Fibroblast of skin of back (primary cell): ENCODE measurements at regions not wholly inside any gene's neighbourhood (a gene's known extent, or its start where the extent isn't known, plus 50 kb on each side); places are given as distances from the start of the nearest gene placed in this dataset.

ENCODE experiments used
- DNase-seq: peaks from one replicate; pipeline ENCODE4 v3.0.0-alpha.2; 2013

DNA sequence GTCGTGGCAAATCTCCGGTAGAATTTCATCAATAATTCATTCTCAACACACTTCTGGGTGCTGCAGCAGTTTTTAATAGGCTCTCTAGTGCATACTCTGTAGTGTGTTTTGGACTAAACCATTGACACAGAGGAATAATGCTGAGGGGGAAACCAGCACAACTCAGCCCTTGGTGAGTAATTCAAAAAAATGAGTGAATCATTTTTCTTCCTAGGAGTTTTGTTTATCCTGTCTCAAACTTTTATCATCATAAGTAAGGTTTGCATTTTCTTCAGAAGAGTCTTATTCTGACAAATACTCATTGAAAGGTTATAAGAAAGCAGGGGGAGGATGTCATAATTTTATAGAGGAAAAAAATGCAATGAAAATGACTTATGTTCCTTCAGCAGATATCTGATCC, 2542.7 kb downstream of the PCDH7 start:
- peak; percentile 78 for DNase-seq

DNA sequence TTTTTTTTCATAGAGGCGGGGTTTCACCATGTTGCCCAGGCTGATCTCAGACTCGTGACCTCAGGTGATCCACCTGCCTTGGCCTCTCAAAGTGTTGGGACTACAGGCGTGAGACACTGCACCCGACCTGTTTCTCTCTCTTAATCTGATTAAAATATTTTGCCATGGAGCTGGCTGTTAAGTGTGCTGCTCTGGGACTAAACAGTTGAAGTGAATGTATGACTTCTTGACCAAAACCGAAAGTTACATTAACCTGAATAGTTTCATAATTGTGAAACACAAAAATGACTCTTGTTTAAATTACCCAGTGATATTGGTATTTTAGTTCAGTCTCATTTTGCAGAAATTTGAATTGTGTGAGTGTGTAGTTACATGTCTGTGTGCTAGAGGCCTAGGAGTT, 2548.6 kb downstream of the PCDH7 start:
- no peak for DNase-seq

DNA sequence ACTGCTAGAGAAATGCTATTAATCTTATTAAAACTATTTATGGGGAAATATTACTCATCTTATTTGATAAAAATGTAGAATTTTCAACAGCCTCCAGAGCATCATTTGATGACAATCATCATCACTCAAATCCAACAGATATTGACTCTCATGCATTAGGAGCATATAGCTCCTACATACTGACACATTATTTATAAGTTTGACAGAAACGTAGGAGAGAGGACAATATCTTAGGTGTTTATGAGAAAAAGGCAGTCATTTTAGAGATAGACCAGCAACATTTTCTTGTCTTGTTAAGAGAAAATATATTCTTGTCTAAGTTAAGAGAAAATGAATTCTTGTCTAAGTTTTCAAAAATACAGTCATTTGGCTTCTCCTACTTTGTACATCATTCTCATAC, 2550.2 kb downstream of the PCDH7 start:
- DNase-seq, result no peak

DNA sequence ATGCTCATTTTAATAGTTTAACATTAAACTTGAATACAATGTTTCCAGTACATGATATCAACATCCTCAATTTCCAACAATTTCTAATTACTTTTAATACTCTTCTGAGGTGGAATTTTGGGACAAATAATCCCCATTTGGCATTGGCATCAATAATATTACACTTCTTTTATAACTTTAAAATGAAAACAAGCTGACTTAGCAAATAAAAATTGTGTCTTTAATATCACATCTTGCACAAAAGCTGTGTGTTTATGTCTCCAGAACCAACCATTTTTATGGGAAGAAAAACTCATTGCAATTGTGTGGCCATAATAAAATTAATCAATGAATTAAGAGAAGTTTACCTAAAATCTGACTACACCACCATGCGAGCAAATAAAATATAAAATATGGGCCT, 2552.6 kb downstream of the PCDH7 start:
- no peak for DNase-seq

DNA sequence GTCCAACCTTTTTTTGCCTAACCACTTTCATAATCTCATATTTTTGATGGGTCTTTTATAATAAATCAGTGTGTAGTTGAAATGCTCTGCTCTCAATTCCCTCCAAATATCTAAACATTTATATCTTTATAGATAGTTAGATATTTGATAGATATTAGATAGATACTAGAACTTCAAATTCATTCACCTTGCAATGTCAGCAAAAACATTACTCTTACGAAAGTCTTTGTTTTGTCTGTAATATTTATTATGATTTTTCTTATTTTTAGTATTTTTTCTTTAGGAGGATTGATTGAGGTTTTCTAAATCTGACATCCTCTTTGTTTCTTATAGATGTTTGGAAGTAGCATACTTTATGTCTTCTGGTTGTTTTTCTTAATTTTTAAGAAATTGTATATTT, 2563.6 kb downstream of the PCDH7 start:
- no peak for DNase-seq

DNA sequence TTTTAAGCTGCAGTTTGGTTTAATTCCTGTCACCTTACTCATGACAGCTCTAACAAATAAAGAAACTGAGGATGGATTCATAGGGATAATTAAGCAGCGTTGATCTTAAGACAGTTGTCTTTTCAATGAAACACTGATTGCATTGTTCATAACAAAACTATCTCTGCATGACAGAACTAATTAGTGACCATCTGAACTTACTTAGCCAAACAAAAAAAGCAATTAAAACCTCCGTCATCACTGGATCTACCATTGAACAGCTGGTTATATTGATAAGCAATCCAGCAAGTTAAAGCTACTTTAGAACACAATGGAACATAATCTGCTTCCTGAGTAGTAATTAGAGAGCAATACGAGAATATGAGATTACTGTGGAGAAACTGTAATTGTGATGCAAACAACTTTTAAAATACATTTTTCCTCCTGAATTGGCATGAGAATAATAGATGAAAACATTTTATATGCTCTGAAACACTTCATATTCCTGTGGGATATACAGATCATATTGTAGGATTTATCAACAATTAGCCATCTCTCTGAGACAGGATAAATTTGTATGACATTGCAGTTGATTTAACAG, 2576.8 kb downstream of the PCDH7 start:
- DNase-seq, result no peak

DNA sequence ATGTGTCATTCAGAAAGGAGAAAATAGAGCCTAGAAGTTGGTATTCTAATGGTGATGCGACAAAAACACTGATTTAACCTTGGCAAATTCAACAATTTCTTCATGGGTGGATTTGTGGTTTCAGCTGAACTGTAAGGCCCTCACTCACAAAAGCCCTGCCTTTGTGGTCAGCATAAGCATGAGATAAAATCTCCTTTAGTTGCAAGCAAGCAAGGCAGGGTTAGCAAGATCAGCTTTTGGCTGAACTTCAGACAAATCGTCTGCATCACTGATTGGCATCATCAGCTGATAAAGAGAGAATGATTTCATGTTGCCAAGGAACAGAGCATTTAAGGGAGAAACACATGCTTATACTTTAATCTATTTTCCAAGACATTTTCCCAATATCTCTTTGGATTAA, 2582.2 kb downstream of the PCDH7 start:
- DNase-seq, result no peak

DNA sequence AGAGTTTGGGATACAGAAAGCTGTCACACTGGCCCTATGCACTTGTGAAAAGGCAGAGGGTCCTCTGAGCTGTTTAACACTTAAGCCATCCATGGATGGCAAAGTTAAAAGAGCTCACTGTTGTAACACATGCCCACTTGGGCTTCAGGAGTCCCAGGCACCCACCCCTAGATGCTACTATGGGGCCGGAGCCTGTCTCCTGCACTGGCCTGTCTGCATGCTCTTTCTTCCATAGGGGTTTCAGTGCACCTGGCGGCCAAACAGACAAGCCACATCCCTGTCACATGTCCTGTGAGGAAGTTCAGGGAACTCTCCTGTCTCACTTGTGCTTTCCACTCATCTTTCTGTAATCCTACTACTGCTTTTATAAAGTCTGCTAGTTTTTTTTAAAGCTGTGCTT, 2586.0 kb downstream of the PCDH7 start:
- DNase-seq, result no peak

DNA sequence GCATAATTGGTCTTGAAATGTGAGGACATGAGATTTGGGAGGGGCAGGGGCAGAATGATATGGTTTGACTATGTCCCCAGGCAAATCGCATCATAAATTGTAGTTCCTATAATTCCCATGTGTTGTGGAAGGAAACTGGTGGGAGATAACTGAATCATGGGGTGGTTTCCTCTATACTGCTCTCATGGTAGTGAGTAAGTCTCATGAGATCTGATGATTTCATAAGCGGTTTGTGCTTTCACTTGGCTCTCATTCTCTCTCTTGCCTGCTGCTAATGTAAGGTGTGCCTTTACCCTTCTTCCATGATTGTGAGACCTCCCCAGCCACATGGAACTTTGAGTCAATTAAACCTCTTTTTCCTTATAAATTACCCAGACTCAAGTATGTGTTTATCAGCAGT, 2595.9 kb downstream of the PCDH7 start:
- no peak for DNase-seq

DNA sequence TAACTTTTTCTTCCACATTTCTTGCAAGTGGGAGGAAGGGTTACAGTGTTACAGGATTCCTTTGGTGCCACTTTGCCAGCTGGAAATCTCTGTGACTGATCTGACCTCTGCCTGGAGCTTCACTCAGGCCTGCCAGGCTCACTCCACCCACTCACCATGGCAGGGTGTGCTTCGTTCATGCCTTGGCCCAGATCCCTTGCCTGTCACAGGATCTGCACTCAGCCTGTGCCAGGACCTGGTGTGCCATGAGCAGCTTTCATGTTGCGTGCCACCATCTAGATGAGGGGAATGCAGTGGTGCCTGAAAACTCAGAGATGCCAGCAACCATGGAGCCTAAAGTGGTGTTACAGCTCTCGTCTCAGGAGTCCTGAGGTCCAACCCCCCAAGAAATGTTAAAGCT, 2596.4 kb downstream of the PCDH7 start:
- DNase-seq, result no peak

DNA sequence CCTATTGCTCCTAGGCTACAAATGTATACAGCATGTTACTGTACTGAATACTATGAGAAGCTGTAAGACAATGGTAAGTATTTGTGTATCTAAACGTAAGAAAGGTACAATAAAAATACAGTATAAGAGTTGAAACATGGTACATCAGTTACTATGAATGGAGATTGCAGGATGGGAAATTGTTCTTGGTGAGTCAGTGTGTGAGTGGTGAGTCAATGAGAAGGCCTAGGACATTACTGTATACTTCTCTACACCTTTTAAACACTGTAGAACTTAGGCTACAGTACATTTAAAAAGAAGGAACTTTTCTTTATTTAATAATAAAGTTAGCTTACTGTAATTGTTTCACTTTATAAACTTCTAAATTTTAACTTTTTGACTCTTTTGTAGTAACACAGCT, 2603.2 kb downstream of the PCDH7 start:
- DNase-seq, result no peak

DNA sequence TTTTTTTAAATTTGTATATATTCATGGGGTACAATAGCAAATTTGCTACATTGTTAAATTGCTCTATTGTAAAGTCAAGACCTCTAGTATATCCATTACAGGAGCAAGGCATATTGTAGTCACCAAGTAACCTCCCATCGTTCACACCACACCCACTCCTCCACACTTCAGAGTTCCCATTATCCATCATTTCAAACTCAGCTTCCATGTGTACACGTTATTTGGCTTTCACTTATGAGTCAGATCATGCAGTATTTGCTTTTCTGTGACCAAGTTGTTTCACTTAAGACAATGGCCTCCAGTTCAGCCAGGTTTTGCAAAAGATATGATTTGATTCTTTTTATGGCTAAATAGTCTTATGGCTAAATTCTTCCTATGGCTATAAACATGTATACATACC, 2614.2 kb downstream of the PCDH7 start:
- DNase-seq, result no peak

DNA sequence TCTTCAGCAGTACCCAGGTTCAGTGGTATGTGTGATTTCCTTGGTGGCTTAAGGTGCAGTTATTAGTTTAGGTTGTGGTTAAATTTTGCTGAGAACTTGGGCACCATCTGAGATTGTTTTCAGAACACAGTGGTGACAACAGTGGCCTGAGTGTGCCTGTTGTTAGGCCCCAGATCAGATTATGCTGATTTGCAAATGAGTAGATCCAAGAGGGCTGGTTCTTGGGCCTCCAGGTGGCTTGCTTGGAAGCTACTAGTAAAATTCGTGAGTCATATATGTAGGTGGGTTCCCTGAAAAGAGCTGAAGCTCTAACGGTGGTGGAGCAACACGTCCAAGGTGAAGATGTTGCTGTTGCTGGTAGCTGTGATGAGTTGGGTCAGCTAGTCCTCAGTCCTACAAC, 2619.6 kb downstream of the PCDH7 start:
- no peak for DNase-seq

DNA sequence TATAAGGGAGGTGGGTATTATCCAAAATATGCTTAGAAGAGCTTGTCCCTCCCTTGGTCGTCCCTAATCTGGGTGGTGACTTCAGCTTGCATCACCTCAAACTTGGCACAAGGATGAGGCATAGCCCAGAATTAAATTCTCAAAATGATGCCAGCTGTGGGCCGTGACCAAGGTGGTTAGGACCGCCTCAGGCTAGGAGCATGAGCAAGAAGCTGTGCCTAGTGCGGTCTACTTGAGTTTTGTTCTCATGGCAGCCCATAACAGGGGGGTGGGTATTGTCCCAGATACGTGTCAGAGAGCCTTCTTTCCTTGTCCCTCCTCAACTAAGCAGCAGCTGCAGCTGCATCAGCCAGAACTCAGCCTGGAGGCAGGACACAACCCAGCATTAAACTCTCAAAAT, 2620.0 kb downstream of the PCDH7 start:
- no peak for DNase-seq

DNA sequence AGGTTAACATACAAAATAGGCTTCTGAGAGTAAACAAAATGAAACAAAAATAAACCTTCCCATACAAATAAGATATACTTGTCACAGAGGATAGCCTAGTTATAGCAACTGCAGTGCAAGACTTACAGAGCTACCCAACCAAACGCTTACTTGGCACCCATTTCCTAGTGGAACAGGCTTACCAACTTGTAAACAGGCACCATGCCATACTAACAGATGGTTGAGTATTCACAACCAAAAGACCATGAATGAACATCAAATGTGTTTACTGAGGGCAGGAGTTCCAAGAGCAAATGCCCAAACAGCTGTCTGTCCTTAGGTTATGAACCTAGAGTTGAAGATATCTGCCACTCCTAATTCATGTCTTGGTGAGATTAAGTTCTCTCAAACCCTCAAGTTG, 2629.2 kb downstream of the PCDH7 start:
- DNase-seq, result no peak

DNA sequence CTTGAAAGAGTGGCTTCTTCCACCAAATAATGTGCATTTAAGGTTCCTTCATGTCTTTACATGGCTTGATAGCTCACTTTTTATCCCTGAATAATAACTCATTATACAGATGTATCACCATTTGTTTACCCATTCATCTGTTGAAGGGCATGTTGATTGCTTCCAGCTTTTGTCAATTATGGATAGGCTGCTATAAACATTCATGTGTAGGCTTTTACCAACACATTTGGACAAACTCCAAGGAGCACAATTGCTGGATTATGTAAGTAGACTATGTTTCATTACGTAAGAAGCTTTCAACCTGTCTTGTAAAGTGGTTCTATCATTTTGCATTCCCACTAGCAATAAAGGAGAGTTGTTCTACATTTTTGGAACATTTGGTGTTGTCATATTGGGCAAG, 2637.0 kb downstream of the PCDH7 start:
- no peak for DNase-seq

DNA sequence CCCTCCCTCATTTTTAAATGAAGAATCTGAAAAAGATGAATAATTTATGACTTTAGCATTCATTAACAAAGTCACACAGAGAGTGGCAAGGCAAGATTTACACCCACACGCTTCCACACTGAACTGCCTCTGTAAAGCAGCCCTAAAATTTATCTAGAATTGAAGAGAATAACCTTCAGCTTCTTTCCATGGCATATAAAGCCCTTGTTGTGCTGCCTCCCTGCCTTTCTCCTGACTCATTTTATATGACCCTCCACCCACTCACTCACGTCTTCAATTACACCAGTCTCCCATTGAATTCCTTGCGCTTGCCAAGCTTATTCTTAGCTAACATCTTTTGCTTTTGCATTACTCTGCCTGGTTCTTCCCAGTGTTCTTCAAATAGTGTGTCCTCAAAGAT, 2649.3 kb downstream of the PCDH7 start:
- peak; percentile 9 for DNase-seq

DNA sequence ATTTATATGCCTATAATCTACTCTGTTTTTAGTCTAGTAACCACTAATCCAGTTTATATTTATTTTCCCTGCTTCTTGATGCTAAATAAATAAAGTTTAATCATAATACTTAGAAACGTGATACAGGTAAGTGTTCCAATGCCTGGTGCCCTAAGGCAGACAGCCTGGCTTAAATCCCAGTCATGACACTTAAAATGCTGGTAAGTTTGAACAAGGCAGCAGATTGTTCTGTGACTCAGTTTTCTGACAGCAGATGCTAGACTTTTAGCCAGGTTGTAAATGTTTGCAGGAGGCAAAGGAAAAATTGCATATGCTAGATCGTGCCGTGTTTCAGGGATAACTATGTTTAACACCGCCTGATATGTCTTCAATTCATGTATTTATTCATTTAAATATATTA, 2661.6 kb downstream of the PCDH7 start:
- no peak for DNase-seq

DNA sequence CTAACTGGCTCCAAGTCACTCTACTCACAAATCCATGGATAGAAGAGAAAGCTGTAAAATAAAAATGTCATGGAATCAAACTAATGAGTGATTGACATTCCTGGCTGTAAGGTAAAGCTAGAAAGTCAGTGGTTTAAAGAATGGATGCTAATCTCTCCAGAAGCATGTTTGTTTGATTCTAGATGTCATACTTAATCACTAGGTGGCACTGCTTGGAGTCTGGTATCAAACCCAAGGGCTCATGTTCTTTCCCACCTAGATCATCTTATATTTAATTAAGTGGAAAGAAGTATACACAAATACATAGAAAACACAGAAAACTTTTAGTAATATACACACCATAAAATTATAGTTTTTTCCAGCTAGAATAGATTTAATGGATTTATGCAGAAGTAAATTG, 2666.6 kb downstream of the PCDH7 start:
- DNase-seq, result no peak

DNA sequence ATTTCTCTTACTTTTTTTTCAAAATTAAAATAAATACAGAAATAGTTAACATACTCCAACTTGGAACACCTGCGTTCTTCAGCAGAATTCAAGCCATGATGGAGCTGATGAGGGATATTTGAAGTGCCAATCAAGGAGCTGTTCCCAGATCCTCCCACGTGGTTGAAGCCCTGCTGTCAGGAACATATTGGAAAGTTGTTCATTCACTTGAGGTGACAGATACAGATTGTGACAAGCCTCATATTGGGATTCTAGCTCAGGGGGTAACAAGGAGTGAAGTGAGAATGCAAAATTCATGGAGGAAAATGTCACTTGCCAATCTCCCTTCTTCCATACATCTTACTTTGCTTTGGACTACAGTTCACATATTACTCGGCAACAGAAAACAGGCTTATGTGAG, 2670.8 kb downstream of the PCDH7 start:
- no peak for DNase-seq

DNA sequence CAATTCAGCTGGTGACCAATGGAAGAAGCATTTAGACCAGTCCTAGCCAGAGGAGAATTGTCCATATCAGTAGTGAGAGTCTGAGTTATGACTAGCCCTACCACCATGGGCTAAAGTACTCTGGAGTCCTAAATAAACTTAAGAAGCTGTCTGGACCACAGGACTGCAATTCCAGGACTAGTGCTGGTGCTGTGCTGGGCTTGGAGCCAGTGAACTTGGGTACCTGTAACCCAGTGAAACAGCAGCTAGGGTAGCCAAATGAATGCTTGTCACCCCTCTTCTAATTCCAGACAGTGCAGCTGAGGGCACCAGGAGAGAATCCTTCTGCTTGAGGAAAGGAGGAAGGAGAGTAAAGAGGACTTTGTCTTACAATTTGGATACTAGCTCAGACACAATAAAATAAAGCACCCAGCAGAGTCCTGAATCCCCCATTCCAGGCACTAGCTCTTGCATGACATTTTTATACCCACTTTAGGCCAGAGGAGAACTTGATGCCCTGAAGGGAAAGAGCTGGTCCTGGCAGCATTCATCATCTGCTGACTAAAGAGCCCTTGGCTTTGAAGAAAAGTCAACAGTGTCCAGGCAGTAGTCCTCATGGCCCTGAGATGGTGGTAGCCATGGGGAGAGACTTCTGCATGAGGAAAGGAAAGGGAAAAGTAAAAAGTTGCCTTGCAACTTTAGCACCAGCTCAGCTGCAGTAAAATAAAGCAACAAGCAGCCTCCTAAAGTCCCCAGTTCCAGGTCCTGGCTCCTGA, 2675.7 kb downstream of the PCDH7 start:
- DNase-seq, result no peak

DNA sequence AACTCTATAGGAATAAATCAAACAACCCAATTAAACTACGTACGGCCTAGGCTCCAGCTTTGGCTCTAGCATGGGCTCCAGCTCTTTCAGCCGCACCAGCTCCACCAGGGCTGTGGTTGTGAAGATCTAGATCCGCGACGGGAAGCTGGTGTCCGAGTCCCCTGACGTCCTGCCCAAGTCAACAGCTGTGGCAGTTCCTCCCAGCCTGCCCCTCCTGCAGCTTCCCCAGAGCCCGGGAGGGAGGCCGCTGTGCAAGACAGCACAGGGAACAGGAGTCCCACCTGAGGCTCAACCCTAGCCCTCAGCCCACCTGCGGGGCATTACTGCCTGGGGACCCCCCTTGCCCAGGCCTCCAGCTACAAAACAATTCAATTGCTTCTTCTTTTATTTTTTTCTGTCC, 2680.3 kb downstream of the PCDH7 start:
- DNase-seq, result no peak

DNA sequence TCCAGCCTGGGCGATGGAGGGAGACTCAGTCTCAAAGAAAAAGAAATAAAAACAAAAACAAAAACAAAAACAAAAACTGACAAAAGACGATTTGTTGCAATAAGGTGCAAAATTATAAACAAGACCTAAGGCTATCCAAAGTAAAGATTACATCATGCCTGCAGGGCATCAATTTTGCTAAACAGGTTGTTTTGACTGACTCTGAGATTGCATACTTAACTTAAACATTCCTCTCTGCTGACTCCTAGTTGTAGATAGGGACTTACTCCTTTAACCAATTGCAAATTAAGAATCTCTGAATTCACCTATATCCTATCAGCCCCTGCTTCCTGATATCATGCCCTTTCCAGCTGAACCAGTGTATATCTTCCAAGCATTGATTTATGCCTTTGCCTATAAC, 2687.3 kb downstream of the PCDH7 start:
- DNase-seq, result no peak

DNA sequence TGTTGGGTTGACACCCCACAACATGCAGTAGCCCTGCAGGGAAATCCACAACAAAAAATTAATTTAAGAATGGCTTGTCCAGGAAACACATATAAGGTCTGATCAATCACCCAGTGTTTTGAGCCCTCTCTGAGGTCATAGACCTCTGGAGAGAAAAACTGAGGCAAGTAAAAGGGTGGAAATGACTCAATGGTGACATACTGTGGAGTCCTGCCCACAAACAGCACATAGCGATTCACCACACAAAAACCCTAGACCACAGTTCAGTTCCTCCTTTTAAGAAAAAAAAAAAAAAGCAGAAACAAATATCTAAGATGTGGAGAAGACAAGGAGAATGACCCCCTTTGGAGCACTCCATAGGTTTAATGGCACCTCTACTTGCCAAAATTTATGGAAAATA, 2691.0 kb downstream of the PCDH7 start:
- peak; percentile 44 for DNase-seq

DNA sequence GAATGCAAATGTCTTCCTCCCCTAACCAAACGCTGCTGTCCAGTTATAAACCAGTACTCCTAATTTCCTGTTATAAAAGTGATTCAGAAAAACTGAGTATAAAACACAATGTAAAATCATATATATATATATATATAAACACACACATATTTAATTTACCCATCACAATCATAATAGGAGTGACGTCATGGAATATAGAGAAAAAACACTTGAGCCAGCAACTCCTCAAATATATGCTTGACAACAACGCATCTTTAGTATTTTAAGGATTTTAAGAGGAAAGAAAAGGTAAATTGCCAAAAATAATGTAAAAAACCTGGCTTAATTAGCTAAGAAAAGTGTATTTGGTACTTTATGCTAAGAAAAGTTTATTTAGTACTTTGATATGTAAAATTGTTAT, 2701.7 kb downstream of the PCDH7 start:
- no peak for DNase-seq
